Loucy (cell line): ENCODE measurements at regions not wholly inside any gene's neighbourhood (a gene's known extent, or its start where the extent isn't known, plus 50 kb on each side); places are given as distances from the start of the nearest gene placed in this dataset.

ENCODE experiments used
- H2AFZ ChIP-seq: fragments of 200-600 bp; sonication (generic); 2 replicates; pipeline ENCODE4 v1.6.0; 2016; ENCODE audit warnings: antibody characterized with exemption, mild to moderate bottlenecking, low read length, moderate library complexity
- H3F3A ChIP-seq: fragments of 200-600 bp; 2 replicates; pipeline ENCODE4 v1.6.0; 2016; ENCODE audit warnings: antibody characterized with exemption, low read depth, mild to moderate bottlenecking
- H3K27me3 ChIP-seq: fragments of 200-600 bp; sonication (generic); 2 replicates; pipeline ENCODE4 v1.6.1; 2014; ENCODE audit warnings: low read length, mild to moderate bottlenecking; ENCODE audit not compliant: insufficient read depth, poor library complexity, severe bottlenecking
- H3K36me3 ChIP-seq: fragments of 200-600 bp; sonication (generic); 2 replicates; pipeline ENCODE4 v1.6.1; 2016; ENCODE audit warnings: low read length; ENCODE audit not compliant: insufficient read depth
- H3K4me1 ChIP-seq: fragments of 200-600 bp; sonication (generic); 2 replicates; pipeline ENCODE4 v1.5.1; 2014; ENCODE audit warnings: low read length, mild to moderate bottlenecking; ENCODE audit not compliant: insufficient read depth, poor library complexity, severe bottlenecking
- H3K4me2 ChIP-seq: fragments of 200-600 bp; sonication (generic); 2 replicates; pipeline ENCODE4 v1.6.0; 2014; ENCODE audit warnings: antibody characterized with exemption, low read length, low read depth, mild to moderate bottlenecking; ENCODE audit not compliant: poor library complexity, severe bottlenecking
- H3K4me3 ChIP-seq: fragments of 200-600 bp; sonication (generic); 2 replicates; pipeline ENCODE4 v1.5.1; 2014; ENCODE audit warnings: low read length, mild to moderate bottlenecking, mixed read lengths; ENCODE audit not compliant: poor library complexity, severe bottlenecking
- H3K79me2 ChIP-seq: fragments of 200-600 bp; sonication (generic); 2 replicates; pipeline ENCODE4 v1.6.1; 2014; ENCODE audit warnings: low read length; ENCODE audit not compliant: insufficient read depth
- H3K9ac ChIP-seq: fragments of 200-600 bp; sonication (generic); 2 replicates; pipeline ENCODE4 v1.6.0; 2014; ENCODE audit warnings: mild to moderate bottlenecking, low read depth, low read length, moderate library complexity; ENCODE audit not compliant: poor library complexity, severe bottlenecking
- H3K9me2 ChIP-seq: fragments of 200-600 bp; sonication (generic); replicated peaks from 2 replicates; pipeline ENCODE4 v1.6.1; 2016; ENCODE audit warnings: low read depth, low read length, mixed read lengths
- H3K9me3 ChIP-seq: fragments of 200-600 bp; sonication (generic); 2 replicates; pipeline ENCODE4 v1.6.1; 2014; ENCODE audit warnings: mild to moderate bottlenecking, antibody characterized with exemption, low read length, low read depth; ENCODE audit not compliant: insufficient read depth
- H4K20me1 ChIP-seq: fragments of 200-600 bp; sonication (generic); 2 replicates; pipeline ENCODE4 v1.6.0; 2014; ENCODE audit warnings: antibody characterized with exemption, low read length, mild to moderate bottlenecking; ENCODE audit not compliant: insufficient read depth, poor library complexity, severe bottlenecking
- EZH2phosphoT487 ChIP-seq: fragments of 200-600 bp; IDR thresholded peaks from 2 replicates; pipeline ENCODE4 v1.6.1; 2018; ENCODE audit warnings: antibody characterized with exemption, mild to moderate bottlenecking, moderate library complexity, borderline replicate concordance
- TF ChIP-seq, protein P1 (sequence below): fragments of 200-600 bp; sonication (generic); conservative IDR thresholded peaks from 2 replicates; pipeline ENCODE4 v1.5.1; 2014; ENCODE audit warnings: mild to moderate bottlenecking, antibody characterized with exemption, low read length

DNA sequence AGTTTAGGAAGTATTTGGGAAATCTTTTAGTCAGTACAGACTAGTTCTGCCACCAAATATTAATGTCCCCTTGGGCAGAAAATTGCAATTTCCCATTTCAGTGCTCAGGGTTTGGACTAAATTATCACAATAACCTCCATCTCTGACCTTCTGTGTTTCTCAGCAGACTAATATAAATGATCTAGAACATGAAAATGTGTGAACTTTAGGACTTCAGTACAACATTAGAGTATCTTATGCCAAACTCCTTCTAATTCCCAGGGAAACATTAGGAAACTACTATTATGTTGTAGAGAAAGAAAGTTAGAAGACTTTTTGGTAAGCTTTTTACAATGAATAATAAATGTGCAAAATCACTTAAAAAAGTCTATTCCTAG lies 1087.6 kb upstream of the CITED2 start:
- Histone ChIP-seq H3K9me2 (no peaks in the 10 kb centered on the region), H3K79me2 (no peaks in the 10 kb centered on the region), H3K27me3 (no peaks in the 10 kb centered on the region), H3K4me1 (no peaks in the 10 kb centered on the region), H3K4me3 (no peak overlapping the region), H2AFZ (no peak overlapping the region), H3F3A (no peaks in the 10 kb centered on the region), H3K4me2 (no peak overlapping the region), H4K20me1 (no peaks in the 10 kb centered on the region), H3K9ac (no peak overlapping the region), H3K9me3 (no peaks in the 10 kb centered on the region), H3K36me3 (no peaks in the 10 kb centered on the region)
- TF ChIP-seq, protein P1, sequence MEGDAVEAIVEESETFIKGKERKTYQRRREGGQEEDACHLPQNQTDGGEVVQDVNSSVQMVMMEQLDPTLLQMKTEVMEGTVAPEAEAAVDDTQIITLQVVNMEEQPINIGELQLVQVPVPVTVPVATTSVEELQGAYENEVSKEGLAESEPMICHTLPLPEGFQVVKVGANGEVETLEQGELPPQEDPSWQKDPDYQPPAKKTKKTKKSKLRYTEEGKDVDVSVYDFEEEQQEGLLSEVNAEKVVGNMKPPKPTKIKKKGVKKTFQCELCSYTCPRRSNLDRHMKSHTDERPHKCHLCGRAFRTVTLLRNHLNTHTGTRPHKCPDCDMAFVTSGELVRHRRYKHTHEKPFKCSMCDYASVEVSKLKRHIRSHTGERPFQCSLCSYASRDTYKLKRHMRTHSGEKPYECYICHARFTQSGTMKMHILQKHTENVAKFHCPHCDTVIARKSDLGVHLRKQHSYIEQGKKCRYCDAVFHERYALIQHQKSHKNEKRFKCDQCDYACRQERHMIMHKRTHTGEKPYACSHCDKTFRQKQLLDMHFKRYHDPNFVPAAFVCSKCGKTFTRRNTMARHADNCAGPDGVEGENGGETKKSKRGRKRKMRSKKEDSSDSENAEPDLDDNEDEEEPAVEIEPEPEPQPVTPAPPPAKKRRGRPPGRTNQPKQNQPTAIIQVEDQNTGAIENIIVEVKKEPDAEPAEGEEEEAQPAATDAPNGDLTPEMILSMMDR: no peak
- no peak for TF ChIP-seq EZH2phosphoT487

DNA sequence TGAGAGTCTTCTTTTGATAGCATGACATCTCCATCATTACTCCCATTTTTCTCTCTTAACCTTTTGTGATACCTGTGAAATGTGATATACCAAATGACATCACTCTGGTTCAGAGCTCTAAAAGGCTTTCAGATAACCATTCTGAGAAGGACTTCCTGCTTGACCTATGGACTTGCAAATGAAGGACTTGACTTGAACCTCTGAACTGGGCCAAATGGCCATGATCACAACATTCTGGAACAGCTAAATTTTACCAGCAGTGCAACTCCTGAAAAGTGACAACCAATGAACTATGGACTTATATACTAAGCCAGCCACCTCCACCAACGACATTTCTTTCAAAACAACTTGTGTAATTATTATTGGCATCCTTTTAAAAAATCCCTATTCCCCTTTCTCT lies 1085.8 kb upstream of the CITED2 start:
- Histone ChIP-seq H3K4me3 (no peak overlapping the region), H2AFZ (no peak overlapping the region), H3F3A (no peaks in the 10 kb centered on the region), H3K79me2 (no peaks in the 10 kb centered on the region), H3K4me2 (no peak overlapping the region), H3K9ac (no peak overlapping the region), H4K20me1 (no peaks in the 10 kb centered on the region), H3K36me3 (no peaks in the 10 kb centered on the region), H3K9me3 (no peaks in the 10 kb centered on the region), H3K27me3 (no peaks in the 10 kb centered on the region), H3K9me2 (no peaks in the 10 kb centered on the region), H3K4me1 (no peaks in the 10 kb centered on the region)
- TF ChIP-seq, protein P1: no peak
- TF ChIP-seq EZH2phosphoT487: no peak

GRCh38 chr6:140459209-140459608 lies 1084.8 kb upstream of the CITED2 start:
- TF ChIP-seq, protein P1: no peak
- TF ChIP-seq EZH2phosphoT487: no peak
- H3K79me2 ChIP-seq: no peaks in the 10 kb centered on the region
- H3F3A ChIP-seq: no peaks in the 10 kb centered on the region
- H3K9ac ChIP-seq: no peak overlapping the region
- H3K36me3 ChIP-seq: no peaks in the 10 kb centered on the region
- no peaks in the 10 kb centered on the region for H3K27me3 ChIP-seq
- no peaks in the 10 kb centered on the region for H3K9me2 ChIP-seq
- H3K4me1 ChIP-seq: no peaks in the 10 kb centered on the region
- no peaks in the 10 kb centered on the region for H4K20me1 ChIP-seq
- H3K4me3 ChIP-seq: no peak overlapping the region
- H2AFZ ChIP-seq: no peak overlapping the region
- no peak overlapping the region for H3K4me2 ChIP-seq
- no peaks in the 10 kb centered on the region for H3K9me3 ChIP-seq
